ENCODE measurements at regions not wholly inside any gene's neighbourhood (a gene's known extent, or its start where the extent isn't known, plus 50 kb on each side); places are given as distances from the start of the nearest gene placed in this dataset.
A peak's percentile ranks its signal among the peaks of the same experiment; 100 is the strongest.

DNA sequence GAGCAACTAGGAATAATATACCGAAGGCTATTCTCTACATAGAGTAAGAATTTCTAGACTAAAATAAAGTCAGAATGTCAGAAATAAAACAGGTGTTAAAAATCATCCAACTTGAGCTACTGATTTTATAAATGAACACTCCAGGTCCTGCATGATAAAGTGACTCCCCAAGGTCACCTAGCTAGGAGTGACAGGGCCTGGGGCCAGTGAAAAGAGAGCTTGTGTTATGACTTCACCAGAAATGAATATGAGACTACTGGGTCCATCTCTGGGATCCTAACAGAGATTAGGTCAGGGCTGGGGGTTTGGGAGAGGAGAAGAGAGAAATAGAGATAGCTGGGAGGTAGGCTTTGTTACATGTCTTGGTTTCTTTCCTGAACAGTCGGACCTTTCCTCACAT is 89.7 kb upstream of the CYP1B1 start:
- Histone ChIP-seq H3K9me3 (no peaks in the 10 kb centered on the region), H3K36me3 (no peaks in the 10 kb centered on the region), H3K4me1 (no peaks in the 10 kb centered on the region), H3K4me3 (no peak overlapping the region), H3K27ac (no peak overlapping the region), H3K27me3 (no peaks in the 10 kb centered on the region)
- 90 to 97% methylated on average over 2 of the region's 2 CpGs for WGBS, 2 donors
- DNase-seq: no peak
- TF ChIP-seq, protein P1, sequence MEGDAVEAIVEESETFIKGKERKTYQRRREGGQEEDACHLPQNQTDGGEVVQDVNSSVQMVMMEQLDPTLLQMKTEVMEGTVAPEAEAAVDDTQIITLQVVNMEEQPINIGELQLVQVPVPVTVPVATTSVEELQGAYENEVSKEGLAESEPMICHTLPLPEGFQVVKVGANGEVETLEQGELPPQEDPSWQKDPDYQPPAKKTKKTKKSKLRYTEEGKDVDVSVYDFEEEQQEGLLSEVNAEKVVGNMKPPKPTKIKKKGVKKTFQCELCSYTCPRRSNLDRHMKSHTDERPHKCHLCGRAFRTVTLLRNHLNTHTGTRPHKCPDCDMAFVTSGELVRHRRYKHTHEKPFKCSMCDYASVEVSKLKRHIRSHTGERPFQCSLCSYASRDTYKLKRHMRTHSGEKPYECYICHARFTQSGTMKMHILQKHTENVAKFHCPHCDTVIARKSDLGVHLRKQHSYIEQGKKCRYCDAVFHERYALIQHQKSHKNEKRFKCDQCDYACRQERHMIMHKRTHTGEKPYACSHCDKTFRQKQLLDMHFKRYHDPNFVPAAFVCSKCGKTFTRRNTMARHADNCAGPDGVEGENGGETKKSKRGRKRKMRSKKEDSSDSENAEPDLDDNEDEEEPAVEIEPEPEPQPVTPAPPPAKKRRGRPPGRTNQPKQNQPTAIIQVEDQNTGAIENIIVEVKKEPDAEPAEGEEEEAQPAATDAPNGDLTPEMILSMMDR (IDR thresholded peaks at IDR 0.05): no peak
- ATAC-seq (ENCODE audit: low FRiP score in 2 of 2): no peak

DNA sequence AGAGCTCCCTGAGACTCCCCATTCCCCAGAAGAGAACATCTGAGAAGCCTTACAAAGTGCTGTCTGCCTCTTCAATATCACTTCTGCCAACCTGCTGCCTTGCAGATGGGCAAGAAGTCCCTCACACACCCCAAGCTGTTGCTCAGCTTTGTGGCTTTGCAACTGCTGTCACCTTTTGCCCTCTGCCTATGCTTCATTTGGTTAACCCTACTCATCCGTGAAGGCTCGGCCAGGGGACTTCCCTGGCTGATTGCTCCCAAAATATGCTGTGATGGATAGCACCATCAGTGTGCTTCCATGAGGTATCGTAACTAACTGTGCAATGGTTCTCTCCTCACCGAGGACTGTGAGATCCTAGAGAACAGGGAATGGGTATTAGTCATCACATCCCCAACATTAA is 88.9 kb upstream of the CYP1B1 start:
- ATAC-seq (ENCODE audit: low FRiP score in 2 of 2): no peak
- no peak overlapping the region for H3K27ac ChIP-seq
- 90 to 91% methylated on average over 4 of the region's 4 CpGs for WGBS, 2 donors
- peaks cover 0 to 7% (median 4%) of the 10 kb centered on the region in 4 donors for H3K4me1 ChIP-seq
- no peak overlapping the region for H3K4me3 ChIP-seq
- TF ChIP-seq POLR2AphosphoS5 (IDR thresholded peaks at IDR 0.05) (no peak), POLR2A (IDR thresholded peaks at IDR 0.05) (no peak), EP300 (IDR thresholded peaks at IDR 0.05) (no peak)
- TF ChIP-seq, protein P1 (IDR thresholded peaks at IDR 0.05): no peak
- no peak for DNase-seq
- H3K36me3 ChIP-seq: no peaks in the 10 kb centered on the region
- no peaks in the 10 kb centered on the region for H3K27me3 ChIP-seq
- no peaks in the 10 kb centered on the region for H3K9me3 ChIP-seq

DNA sequence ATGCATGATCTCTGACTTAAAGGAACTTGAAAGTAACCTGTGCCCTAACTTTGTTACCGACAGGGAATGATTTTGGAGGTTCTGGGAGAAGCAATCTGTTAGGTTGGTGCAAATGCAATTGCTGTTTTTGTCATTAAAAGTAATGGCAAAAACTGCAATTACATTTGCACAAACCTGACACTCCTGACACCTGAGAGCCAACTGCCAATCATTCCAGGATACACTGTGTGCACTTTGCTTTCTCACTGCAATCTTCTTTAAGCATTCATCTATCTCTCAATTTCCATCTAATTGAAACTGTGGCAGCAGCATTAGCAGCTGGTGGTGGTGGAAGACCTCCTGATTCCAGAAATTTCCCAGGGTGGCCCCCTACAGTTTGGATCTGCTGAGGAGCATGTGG is 87.6 kb upstream of the CYP1B1 start:
- no peak for DNase-seq
- ATAC-seq (ENCODE audit: low FRiP score in 2 of 2): no peak
- Histone ChIP-seq H3K27me3 (no peaks in the 10 kb centered on the region), H3K36me3 (no peaks in the 10 kb centered on the region), H3K4me1 (peaks cover 3 to 20% (median 12%) of the 10 kb centered on the region in 4 donors), H3K9me3 (no peaks in the 10 kb centered on the region), H3K4me3 (no peak overlapping the region), H3K27ac (no peak overlapping the region)
- WGBS, 2 donors: 100% methylated on average over 1 of the region's 1 CpG
- TF ChIP-seq POLR2AphosphoS5 (IDR thresholded peaks at IDR 0.05) (no peak), POLR2A (IDR thresholded peaks at IDR 0.05) (no peak), EP300 (IDR thresholded peaks at IDR 0.05) (no peak)
- TF ChIP-seq, protein P1 (IDR thresholded peaks at IDR 0.05): no peak

DNA sequence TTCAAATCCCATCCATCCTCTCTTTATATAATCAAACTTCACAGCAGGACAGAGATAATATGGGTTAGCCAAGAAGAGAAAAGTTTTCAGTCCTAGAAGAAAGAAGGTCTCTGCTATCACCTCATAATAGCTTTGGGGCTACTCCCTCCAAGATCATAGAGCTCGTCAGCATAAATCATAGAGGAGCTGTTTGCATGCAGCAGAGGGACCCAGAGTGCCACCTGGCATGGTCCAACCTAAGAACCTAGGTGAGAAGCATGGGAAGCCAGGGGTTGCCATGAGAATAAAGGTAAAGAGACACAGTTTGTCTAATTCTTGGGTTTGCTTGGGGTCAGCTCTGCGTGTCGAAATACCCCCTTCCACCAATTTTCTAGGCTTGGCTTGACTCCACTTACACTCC is 87.1 kb upstream of the CYP1B1 start:
- TF ChIP-seq, protein P1 (IDR thresholded peaks at IDR 0.05): no peak
- TF ChIP-seq EP300 (IDR thresholded peaks at IDR 0.05) (no peak), POLR2AphosphoS5 (IDR thresholded peaks at IDR 0.05) (no peak), POLR2A (IDR thresholded peaks at IDR 0.05) (no peak)
- Histone ChIP-seq H3K27me3 (no peaks in the 10 kb centered on the region), H3K4me3 (no peak overlapping the region), H3K4me1 (peaks cover 3 to 21% (median 14%) of the 10 kb centered on the region in 4 donors), H3K9me3 (no peaks in the 10 kb centered on the region), H3K27ac (no peak overlapping the region), H3K36me3 (no peaks in the 10 kb centered on the region)
- ATAC-seq (ENCODE audit: low FRiP score in 2 of 2) (no peak), DNase-seq (peak in 1 of 2 donors; percentile 40)
- 87% methylated on average over 3 of the region's 3 CpGs for WGBS, 2 donors

DNA sequence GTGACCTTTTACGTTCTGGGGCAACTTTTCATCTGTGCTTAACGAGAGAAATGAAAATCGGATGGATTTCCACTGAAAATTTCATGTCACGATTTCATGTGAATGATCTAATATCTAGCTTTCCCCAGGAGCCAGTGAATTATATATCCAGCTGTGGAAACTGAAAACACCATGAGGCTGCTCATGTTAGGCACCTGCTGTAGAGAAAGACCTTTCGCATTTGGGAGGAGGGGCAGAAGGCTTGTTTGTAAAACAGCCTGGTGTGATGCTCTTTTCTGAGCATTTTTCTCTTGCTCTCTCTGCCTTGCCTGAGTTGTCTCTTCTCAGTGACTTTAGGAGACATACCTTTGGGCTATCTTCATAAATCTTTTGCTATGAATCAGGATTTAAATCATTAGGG is 84.6 kb upstream of the CYP1B1 start:
- no peaks in the 10 kb centered on the region for H3K27me3 ChIP-seq
- 93 to 98% methylated on average over 5 of the region's 5 CpGs for WGBS, 2 donors
- H3K36me3 ChIP-seq: no peaks in the 10 kb centered on the region
- H3K9me3 ChIP-seq: no peaks in the 10 kb centered on the region
- no peak overlapping the region for H3K4me3 ChIP-seq
- peak overlapping the region; percentile 45 to 75 (median 66) for H3K27ac ChIP-seq
- no peak for ATAC-seq (ENCODE audit: low FRiP score in 2 of 2)
- peaks cover 3 to 21% (median 14%) of the 10 kb centered on the region in 4 donors for H3K4me1 ChIP-seq
- TF ChIP-seq POLR2AphosphoS5 (IDR thresholded peaks at IDR 0.05) (no peak), POLR2A (IDR thresholded peaks at IDR 0.05) (no peak), EP300 (IDR thresholded peaks at IDR 0.05) (no peak)
- TF ChIP-seq, protein P1 (IDR thresholded peaks at IDR 0.05): no peak
- DNase-seq: no peak

Measured in upper lobe of left lung (tissue), 6 donors.